Tibial artery (tissue), 4 donors: ENCODE measurements at regions not wholly inside any gene's neighbourhood (a gene's known extent, or its start where the extent isn't known, plus 50 kb on each side); places are given as distances from the start of the nearest gene placed in this dataset.

ENCODE experiments used
- DNase-seq, 2 donors: peaks; one replicate each; pipeline ENCODE4 v3.0.0-alpha.2; 2019
- H3K27ac ChIP-seq, 2 donors: fragments of 200-600 bp; sonication (generic) in 1 of 2; 1 replicate in 1 of 2; 2 replicates in 1 of 2; pipeline ENCODE4 v1.5.1; 2018 to 2019; ENCODE audit warnings: mild to moderate bottlenecking in 1 of 2
- H3K27me3 ChIP-seq, 2 donors: fragments of 200-600 bp; sonication (generic) in 1 of 2; one replicate each; pipeline versions ENCODE4 v1.5.1 to v1.6.0; 2016 to 2019
- H3K36me3 ChIP-seq, 3 donors: fragments of 200-600 bp; sonication (generic) in 2 of 3; one replicate each; pipeline ENCODE4 v1.5.1; 2016 to 2019; ENCODE audit warnings: mild to moderate bottlenecking in 2 of 3
- H3K4me1 ChIP-seq, 4 donors: fragments of 200-600 bp; sonication (generic) in 2 of 4; 1 replicate in 3 of 4; 2 replicates in 1 of 4; pipeline ENCODE4 v1.5.1; 2016 to 2019
- H3K4me3 ChIP-seq, 2 donors: fragments of 200-600 bp; sonication (generic) in 1 of 2; 1 replicate in 1 of 2; 2 replicates in 1 of 2; pipeline ENCODE4 v1.5.1; 2018 to 2019; ENCODE audit warnings: mild to moderate bottlenecking in 2 of 2
- H3K9me3 ChIP-seq, 3 donors: fragments of 200-600 bp; sonication (generic) in 1 of 3; one replicate each; pipeline ENCODE4 v1.5.1; 2016 to 2019
- CTCF ChIP-seq, 2 experiments: fragments of 200-600 bp in 1 of 2; fragments of 450-650 bp in 1 of 2; IDR thresholded peaks; one replicate each; pipeline ENCODE4 v1.5.1; 2017 to 2019; ENCODE audit warnings: antibody characterized with exemption in 2 of 2, mild to moderate bottlenecking in 1 of 2, moderate library complexity in 1 of 2
- intact Hi-C: fragments of 100-400 bp; cut with DNase I; formaldehyde crosslinking; loops from one replicate; pipeline ENCODE4 v1.15.0; 2023; ENCODE audit warnings: low total_unique reads

DNA sequence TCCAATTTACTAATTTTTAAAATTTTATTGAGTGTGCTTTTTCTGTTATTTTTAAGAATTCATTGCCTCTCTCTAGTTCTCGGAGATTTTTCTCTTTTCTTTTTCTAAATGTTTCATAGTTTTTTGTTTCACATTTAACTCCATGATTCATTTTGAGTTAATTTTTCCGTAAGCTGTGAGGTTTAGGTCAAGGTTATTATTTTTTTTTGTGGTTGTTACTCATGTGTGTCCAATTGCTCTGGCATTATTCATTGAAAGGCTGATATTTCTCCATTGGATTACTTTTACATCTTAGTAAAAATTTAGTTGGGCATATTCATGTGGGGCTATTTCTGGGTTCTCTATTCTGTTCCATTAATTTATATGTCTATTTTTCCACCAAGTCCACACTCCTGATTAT, 220.8 kb downstream of the MID1IP1 start:
- H3K27ac ChIP-seq: no peak overlapping the region
- H3K4me1 ChIP-seq: no peaks in the 10 kb centered on the region
- no peak for DNase-seq
- H3K9me3 ChIP-seq: no peaks in the 10 kb centered on the region
- H3K4me3 ChIP-seq: no peak overlapping the region
- no peaks in the 10 kb centered on the region for H3K27me3 ChIP-seq
- H3K36me3 ChIP-seq: no peaks in the 10 kb centered on the region
- TF ChIP-seq CTCF (IDR thresholded peaks at IDR 0.05): no peak
- intact Hi-C loops: no loop called here

- Histone ChIP-seq H3K4me1 (no peaks in the 10 kb centered on the region), H3K27ac (no peak overlapping the region), H3K27me3 (no peaks in the 10 kb centered on the region), H3K4me3 (no peak overlapping the region), H3K36me3 (no peaks in the 10 kb centered on the region), H3K9me3 (peaks cover 0 to 21% (median 17%) of the 10 kb centered on the region in 3 donors)
- intact Hi-C loops: no loop called here
- no peak for DNase-seq
- no peak for TF ChIP-seq CTCF (IDR thresholded peaks at IDR 0.05)
Observed at GRCh38 chrX:39029221-39029620, 228.0 kb downstream of the MID1IP1 start.

GRCh38 chrX:39030636-39031035, 229.4 kb downstream of the MID1IP1 start:
- peaks cover 0 to 21% (median 17%) of the 10 kb centered on the region in 3 donors for H3K9me3 ChIP-seq
- no peaks in the 10 kb centered on the region for H3K36me3 ChIP-seq
- no peak overlapping the region for H3K27ac ChIP-seq
- no peaks in the 10 kb centered on the region for H3K4me1 ChIP-seq
- DNase-seq: no peak
- no peak overlapping the region for H3K4me3 ChIP-seq
- intact Hi-C loops: no loop called here
- no peaks in the 10 kb centered on the region for H3K27me3 ChIP-seq
- TF ChIP-seq CTCF (IDR thresholded peaks at IDR 0.05): no peak

GRCh38 chrX:39039890-39040289, 238.6 kb downstream of the MID1IP1 start:
- TF ChIP-seq CTCF (IDR thresholded peaks at IDR 0.05): no peak
- no peak overlapping the region for H3K4me3 ChIP-seq
- H3K27me3 ChIP-seq: no peaks in the 10 kb centered on the region
- intact Hi-C loops: no loop called here
- DNase-seq: no peak
- H3K36me3 ChIP-seq: no peaks in the 10 kb centered on the region
- no peaks in the 10 kb centered on the region for H3K9me3 ChIP-seq
- H3K4me1 ChIP-seq: no peaks in the 10 kb centered on the region
- H3K27ac ChIP-seq: no peak overlapping the region

DNA sequence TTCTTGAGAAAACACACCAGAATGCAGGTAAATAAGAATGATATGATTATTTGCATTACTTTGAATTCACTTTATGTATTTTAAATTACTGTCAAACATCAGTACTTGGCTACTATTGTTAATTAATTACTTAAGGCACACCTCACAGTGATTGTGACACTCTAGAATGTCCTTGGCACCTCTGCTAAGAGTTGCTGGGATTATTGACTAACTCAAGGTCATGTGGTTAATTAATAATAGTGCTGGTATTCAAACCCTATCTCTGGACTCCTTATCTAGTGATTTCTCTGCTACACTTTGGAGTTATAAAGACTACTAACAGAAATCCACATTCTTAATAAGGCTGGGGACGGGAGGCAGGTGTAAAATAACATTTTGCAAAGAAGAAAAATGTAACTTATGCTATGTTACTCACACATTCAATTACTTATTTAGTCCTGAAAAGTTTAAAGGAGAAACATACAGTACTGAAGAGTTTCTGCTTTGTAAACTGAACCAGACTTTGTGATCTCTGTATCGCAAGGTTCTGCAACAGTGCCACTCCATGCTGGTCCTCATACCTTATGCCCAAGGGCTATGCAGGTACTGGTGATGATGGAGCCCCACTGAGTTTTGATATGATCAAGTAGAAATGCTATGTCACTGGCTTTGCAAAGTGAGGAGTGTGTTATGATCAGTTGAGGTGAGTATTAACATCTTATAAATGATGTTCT, 242.7 kb downstream of the MID1IP1 start:
- H3K27me3 ChIP-seq: no peaks in the 10 kb centered on the region
- no peaks in the 10 kb centered on the region for H3K36me3 ChIP-seq
- H3K9me3 ChIP-seq: no peaks in the 10 kb centered on the region
- no peak for TF ChIP-seq CTCF (IDR thresholded peaks at IDR 0.05)
- intact Hi-C loops: no loop called here
- no peak for DNase-seq
- no peak overlapping the region for H3K27ac ChIP-seq
- H3K4me1 ChIP-seq: no peaks in the 10 kb centered on the region
- H3K4me3 ChIP-seq: no peak overlapping the region

- H3K36me3 ChIP-seq: no peaks in the 10 kb centered on the region
- H3K4me3 ChIP-seq: no peak overlapping the region
- no peaks in the 10 kb centered on the region for H3K4me1 ChIP-seq
- no peaks in the 10 kb centered on the region for H3K9me3 ChIP-seq
- H3K27ac ChIP-seq: no peak overlapping the region
- no peak for DNase-seq
- no peaks in the 10 kb centered on the region for H3K27me3 ChIP-seq
- no peak for TF ChIP-seq CTCF (IDR thresholded peaks at IDR 0.05)
- intact Hi-C loops: no loop called here
Observed at GRCh38 chrX:39047174-39047573, 245.9 kb downstream of the MID1IP1 start.
